ENCODE measurements at regions not wholly inside any gene's neighbourhood (a gene's known extent, or its start where the extent isn't known, plus 50 kb on each side); places are given as distances from the start of the nearest gene placed in this dataset.

- Histone ChIP-seq H3F3A (ENCODE audit: low read depth) (no peaks in the 10 kb centered on the region), H2AFZ (ENCODE audit: low read length) (no peak overlapping the region), H3K9ac (ENCODE audit: low read depth, low read length, poor library complexity, severe bottlenecking) (no peak overlapping the region), H3K9me3 (ENCODE audit: insufficient read depth, low read depth, low read length) (no peaks in the 10 kb centered on the region), H3K4me2 (ENCODE audit: low read depth, low read length, poor library complexity, severe bottlenecking) (no peak overlapping the region), H3K36me3 (ENCODE audit: insufficient read depth, low read length) (no peaks in the 10 kb centered on the region), H3K4me3 (ENCODE audit: low read length, poor library complexity, severe bottlenecking) (no peak overlapping the region), H3K9me2 (replicated peaks; ENCODE audit: low read depth, low read length) (no peaks in the 10 kb centered on the region), H3K4me1 (ENCODE audit: insufficient read depth, low read length, poor library complexity, severe bottlenecking) (no peaks in the 10 kb centered on the region), H4K20me1 (ENCODE audit: insufficient read depth, low read length, poor library complexity, severe bottlenecking) (no peaks in the 10 kb centered on the region), H3K79me2 (ENCODE audit: insufficient read depth, low read length) (no peaks in the 10 kb centered on the region), H3K27me3 (ENCODE audit: insufficient read depth, low read length, poor library complexity, severe bottlenecking) (no peaks in the 10 kb centered on the region)
- TF ChIP-seq, protein P1, sequence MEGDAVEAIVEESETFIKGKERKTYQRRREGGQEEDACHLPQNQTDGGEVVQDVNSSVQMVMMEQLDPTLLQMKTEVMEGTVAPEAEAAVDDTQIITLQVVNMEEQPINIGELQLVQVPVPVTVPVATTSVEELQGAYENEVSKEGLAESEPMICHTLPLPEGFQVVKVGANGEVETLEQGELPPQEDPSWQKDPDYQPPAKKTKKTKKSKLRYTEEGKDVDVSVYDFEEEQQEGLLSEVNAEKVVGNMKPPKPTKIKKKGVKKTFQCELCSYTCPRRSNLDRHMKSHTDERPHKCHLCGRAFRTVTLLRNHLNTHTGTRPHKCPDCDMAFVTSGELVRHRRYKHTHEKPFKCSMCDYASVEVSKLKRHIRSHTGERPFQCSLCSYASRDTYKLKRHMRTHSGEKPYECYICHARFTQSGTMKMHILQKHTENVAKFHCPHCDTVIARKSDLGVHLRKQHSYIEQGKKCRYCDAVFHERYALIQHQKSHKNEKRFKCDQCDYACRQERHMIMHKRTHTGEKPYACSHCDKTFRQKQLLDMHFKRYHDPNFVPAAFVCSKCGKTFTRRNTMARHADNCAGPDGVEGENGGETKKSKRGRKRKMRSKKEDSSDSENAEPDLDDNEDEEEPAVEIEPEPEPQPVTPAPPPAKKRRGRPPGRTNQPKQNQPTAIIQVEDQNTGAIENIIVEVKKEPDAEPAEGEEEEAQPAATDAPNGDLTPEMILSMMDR (conservative IDR thresholded peaks at IDR 0.05; ENCODE audit: low read length): no peak
- TF ChIP-seq EZH2phosphoT487 (IDR thresholded peaks at IDR 0.05; ENCODE audit: borderline replicate concordance): no peak
These were observed 404.3 kb downstream of the MATN1 start for GRCh38 chr1:30318864-30319718.

DNA sequence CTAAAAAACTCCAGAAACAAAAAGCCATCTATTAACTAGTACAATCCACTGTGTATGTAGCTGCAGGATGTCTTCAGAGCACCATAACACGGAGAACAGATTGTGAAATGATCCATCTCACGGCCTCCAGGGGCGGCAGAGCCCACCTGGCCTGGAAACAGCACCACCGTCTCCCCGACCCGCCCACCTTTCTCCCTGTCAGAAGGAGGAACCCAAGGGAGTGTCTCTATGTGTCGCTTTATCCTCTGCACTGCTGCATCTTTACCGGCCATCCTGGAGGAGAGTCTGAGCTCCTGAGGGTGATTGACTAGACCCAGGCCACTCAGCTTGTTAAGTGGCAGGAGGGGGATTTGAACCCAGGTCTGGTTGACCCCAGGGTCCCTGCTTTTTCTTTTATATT is 405.0 kb downstream of the MATN1 start:
- no peaks in the 10 kb centered on the region for H3K36me3 ChIP-seq (ENCODE audit: insufficient read depth, low read length)
- H3K9me3 ChIP-seq (ENCODE audit: insufficient read depth, low read depth, low read length): no peaks in the 10 kb centered on the region
- H3K9ac ChIP-seq (ENCODE audit: low read depth, low read length, poor library complexity, severe bottlenecking): no peak overlapping the region
- TF ChIP-seq, protein P1 (conservative IDR thresholded peaks at IDR 0.05; ENCODE audit: low read length): no peak
- TF ChIP-seq EZH2phosphoT487 (IDR thresholded peaks at IDR 0.05; ENCODE audit: borderline replicate concordance): no peak
- no peaks in the 10 kb centered on the region for H3K79me2 ChIP-seq (ENCODE audit: insufficient read depth, low read length)
- no peaks in the 10 kb centered on the region for H3K9me2 ChIP-seq (replicated peaks; ENCODE audit: low read depth, low read length)
- H3K4me2 ChIP-seq (ENCODE audit: low read depth, low read length, poor library complexity, severe bottlenecking): no peak overlapping the region
- no peaks in the 10 kb centered on the region for H3F3A ChIP-seq (ENCODE audit: low read depth)
- H3K27me3 ChIP-seq (ENCODE audit: insufficient read depth, low read length, poor library complexity, severe bottlenecking): no peaks in the 10 kb centered on the region
- H3K4me3 ChIP-seq (ENCODE audit: low read length, poor library complexity, severe bottlenecking): no peak overlapping the region
- H4K20me1 ChIP-seq (ENCODE audit: insufficient read depth, low read length, poor library complexity, severe bottlenecking): no peaks in the 10 kb centered on the region
- no peaks in the 10 kb centered on the region for H3K4me1 ChIP-seq (ENCODE audit: insufficient read depth, low read length, poor library complexity, severe bottlenecking)
- H2AFZ ChIP-seq (ENCODE audit: low read length): no peak overlapping the region

DNA sequence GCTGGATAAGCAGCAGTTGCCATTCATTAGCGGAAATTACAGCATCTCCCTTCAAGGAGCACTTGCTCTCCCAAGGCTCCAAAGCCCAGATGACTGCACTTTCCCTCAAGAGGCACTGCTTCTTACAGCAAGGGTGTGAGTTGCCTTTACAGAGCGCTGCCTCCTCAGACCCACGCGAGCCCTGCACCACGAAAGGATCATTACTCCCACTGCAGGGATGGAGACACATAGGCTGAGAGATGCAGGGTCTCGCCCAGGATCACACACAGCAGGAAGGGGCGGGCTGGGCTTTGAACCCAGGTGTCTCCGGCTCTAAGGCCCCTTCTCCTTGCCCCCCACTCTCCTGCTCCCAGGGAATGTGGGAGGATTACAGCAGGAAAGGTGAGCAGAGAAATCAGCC is 405.5 kb downstream of the MATN1 start:
- no peaks in the 10 kb centered on the region for H3K36me3 ChIP-seq (ENCODE audit: insufficient read depth, low read length)
- H2AFZ ChIP-seq (ENCODE audit: low read length): no peak overlapping the region
- no peaks in the 10 kb centered on the region for H4K20me1 ChIP-seq (ENCODE audit: insufficient read depth, low read length, poor library complexity, severe bottlenecking)
- H3K9ac ChIP-seq (ENCODE audit: low read depth, low read length, poor library complexity, severe bottlenecking): no peak overlapping the region
- H3K9me2 ChIP-seq (replicated peaks; ENCODE audit: low read depth, low read length): no peaks in the 10 kb centered on the region
- TF ChIP-seq, protein P1 (conservative IDR thresholded peaks at IDR 0.05; ENCODE audit: low read length): no peak
- no peak for TF ChIP-seq EZH2phosphoT487 (IDR thresholded peaks at IDR 0.05; ENCODE audit: borderline replicate concordance)
- H3K79me2 ChIP-seq (ENCODE audit: insufficient read depth, low read length): no peaks in the 10 kb centered on the region
- H3K4me2 ChIP-seq (ENCODE audit: low read depth, low read length, poor library complexity, severe bottlenecking): no peak overlapping the region
- no peaks in the 10 kb centered on the region for H3K4me1 ChIP-seq (ENCODE audit: insufficient read depth, low read length, poor library complexity, severe bottlenecking)
- no peak overlapping the region for H3K4me3 ChIP-seq (ENCODE audit: low read length, poor library complexity, severe bottlenecking)
- H3K27me3 ChIP-seq (ENCODE audit: insufficient read depth, low read length, poor library complexity, severe bottlenecking): no peaks in the 10 kb centered on the region
- H3F3A ChIP-seq (ENCODE audit: low read depth): no peaks in the 10 kb centered on the region
- H3K9me3 ChIP-seq (ENCODE audit: insufficient read depth, low read depth, low read length): no peaks in the 10 kb centered on the region
